ENCODE measurements at regions not wholly inside any gene's neighbourhood (a gene's known extent, or its start where the extent isn't known, plus 50 kb on each side); places are given as distances from the start of the nearest gene placed in this dataset.

DNA sequence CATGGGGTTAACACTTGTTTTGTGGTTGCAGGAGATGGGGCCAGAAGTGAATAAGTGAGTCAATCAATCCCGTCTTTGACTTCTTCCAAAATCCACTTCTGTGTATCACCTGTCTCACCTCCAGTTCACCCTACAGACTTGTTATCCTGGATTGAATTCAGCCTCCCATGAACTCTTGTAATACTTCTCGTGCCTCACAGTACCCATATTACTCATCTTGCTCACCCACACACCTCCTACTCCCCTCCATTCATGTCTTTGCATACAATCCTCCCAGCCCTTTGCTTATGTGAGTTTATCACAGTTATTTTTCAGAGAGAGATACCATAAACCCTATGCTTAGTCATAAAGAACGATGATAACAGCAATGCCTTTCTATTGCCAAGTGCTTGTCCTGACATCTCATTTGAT lies 52.9 kb upstream of the PAPPA start:
- no peak overlapping the region for H3K4me3 ChIP-seq (ENCODE audit: low read depth, low read length)
- TF ChIP-seq, protein P1, sequence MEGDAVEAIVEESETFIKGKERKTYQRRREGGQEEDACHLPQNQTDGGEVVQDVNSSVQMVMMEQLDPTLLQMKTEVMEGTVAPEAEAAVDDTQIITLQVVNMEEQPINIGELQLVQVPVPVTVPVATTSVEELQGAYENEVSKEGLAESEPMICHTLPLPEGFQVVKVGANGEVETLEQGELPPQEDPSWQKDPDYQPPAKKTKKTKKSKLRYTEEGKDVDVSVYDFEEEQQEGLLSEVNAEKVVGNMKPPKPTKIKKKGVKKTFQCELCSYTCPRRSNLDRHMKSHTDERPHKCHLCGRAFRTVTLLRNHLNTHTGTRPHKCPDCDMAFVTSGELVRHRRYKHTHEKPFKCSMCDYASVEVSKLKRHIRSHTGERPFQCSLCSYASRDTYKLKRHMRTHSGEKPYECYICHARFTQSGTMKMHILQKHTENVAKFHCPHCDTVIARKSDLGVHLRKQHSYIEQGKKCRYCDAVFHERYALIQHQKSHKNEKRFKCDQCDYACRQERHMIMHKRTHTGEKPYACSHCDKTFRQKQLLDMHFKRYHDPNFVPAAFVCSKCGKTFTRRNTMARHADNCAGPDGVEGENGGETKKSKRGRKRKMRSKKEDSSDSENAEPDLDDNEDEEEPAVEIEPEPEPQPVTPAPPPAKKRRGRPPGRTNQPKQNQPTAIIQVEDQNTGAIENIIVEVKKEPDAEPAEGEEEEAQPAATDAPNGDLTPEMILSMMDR (conservative IDR thresholded peaks at IDR 0.05; ENCODE audit: low read depth, low read length): no peak
- peak; percentile 67 for DNase-seq (ENCODE audit: low read depth)

- TF ChIP-seq, protein P1 (conservative IDR thresholded peaks at IDR 0.05; ENCODE audit: low read depth, low read length): no peak
- peak; percentile 87 for DNase-seq (ENCODE audit: low read depth)
- no peak overlapping the region for H3K4me3 ChIP-seq (ENCODE audit: low read depth, low read length)
Observed at GRCh38 chr9:116101516-116101915, 52.1 kb upstream of the PAPPA start.

DNA sequence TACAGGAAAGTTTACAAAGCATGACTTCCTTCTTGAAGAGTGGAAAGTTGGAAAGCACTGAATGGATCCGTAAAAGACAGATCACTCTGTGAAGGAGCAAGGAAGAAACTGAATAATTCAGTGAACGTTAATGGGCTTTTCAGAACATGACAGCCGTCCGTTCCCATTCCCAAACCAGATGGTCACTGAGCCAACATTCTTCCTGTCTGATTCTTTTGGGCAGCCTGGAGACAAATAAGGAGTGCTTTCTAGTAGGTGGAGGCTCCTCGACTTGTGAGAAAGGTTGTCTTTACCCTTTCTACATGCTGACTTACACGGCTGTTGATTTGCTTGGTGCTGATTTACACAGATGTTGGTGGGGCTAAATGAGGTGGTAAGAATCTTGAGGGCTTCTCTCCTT lies 51.0 kb upstream of the PAPPA start:
- no peak for DNase-seq (ENCODE audit: low read depth)
- TF ChIP-seq, protein P1 (conservative IDR thresholded peaks at IDR 0.05; ENCODE audit: low read depth, low read length): no peak
- no peak overlapping the region for H3K4me3 ChIP-seq (ENCODE audit: low read depth, low read length)

Data from choroid plexus epithelial cell (primary cell).